Central memory CD8-positive, alpha-beta T cell (primary cell): ENCODE measurements at regions not wholly inside any gene's neighbourhood (a gene's known extent, or its start where the extent isn't known, plus 50 kb on each side); places are given as distances from the start of the nearest gene placed in this dataset.
A peak's percentile ranks its signal among the peaks of the same experiment; 100 is the strongest.

Experiments
- ATAC-seq: fragments of 150-1000 bp; cut with Tn5 transposase; replicated peaks from 2 replicates; pipeline ENCODE4 v1.10.0; 2022; ENCODE audit warnings: mild to moderate bottlenecking, moderate FRiP score, moderate number of reproducible peaks; ENCODE audit not compliant: poor library complexity, severe bottlenecking; ENCODE audit errors: extremely low read depth
- DNase-seq, 2 donors: peaks; one replicate each; pipeline ENCODE4 v3.0.0; 2021; ENCODE audit warnings: low spot score in 2 of 2
- H3K27ac Mint-ChIP-seq: one replicate; pipeline ENCODE4 v1.8.0; 2022; ENCODE audit warnings: low read depth, mild to moderate bottlenecking, moderate library complexity, mixed read lengths
- H3K27me3 Mint-ChIP-seq: one replicate; pipeline ENCODE4 v1.8.0; 2022; ENCODE audit warnings: mixed read lengths
- H3K36me3 Mint-ChIP-seq: one replicate; pipeline ENCODE4 v1.8.0; 2022; ENCODE audit warnings: mild to moderate bottlenecking, moderate library complexity, mixed read lengths; ENCODE audit not compliant: insufficient read depth
- H3K4me1 Mint-ChIP-seq: one replicate; pipeline ENCODE4 v1.8.0; 2022; ENCODE audit warnings: mixed read lengths
- H3K4me3 Mint-ChIP-seq: one replicate; pipeline ENCODE4 v1.8.0; 2022; ENCODE audit warnings: mild to moderate bottlenecking, moderate library complexity, mixed read lengths
- H3K9me3 Mint-ChIP-seq: one replicate; pipeline ENCODE4 v1.8.0; 2022; ENCODE audit warnings: mixed read lengths

DNA sequence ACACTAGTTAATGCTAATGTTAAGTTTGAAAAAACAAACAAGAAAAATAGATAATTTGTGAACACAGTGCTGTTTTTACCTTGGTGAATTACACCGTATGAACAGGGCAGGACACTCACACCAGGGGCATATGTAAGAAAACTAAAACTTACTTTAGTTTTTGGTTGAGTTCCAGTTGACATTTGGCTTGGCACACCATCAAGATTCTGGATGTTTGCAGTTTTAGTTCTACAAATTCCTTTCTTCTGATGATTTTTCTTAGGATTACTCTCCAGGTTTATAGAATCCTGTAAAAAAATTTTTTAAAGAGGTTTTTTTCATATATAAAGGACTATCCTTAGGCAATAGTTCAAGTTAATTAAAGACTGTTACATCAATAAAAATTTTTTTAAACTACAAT is 238.5 kb upstream of the STARD13 start:
- Mint-ChIP-seq H3K36me3 (no peaks in the 10 kb centered on the region), H3K4me3 (no peak overlapping the region), H3K4me1 (no peaks in the 10 kb centered on the region), H3K27me3 (peaks cover 6% of the 10 kb centered on the region), H3K9me3 (no peaks in the 10 kb centered on the region), H3K27ac (no peak overlapping the region)
- ATAC-seq (no peak), DNase-seq (no peak)

DNA sequence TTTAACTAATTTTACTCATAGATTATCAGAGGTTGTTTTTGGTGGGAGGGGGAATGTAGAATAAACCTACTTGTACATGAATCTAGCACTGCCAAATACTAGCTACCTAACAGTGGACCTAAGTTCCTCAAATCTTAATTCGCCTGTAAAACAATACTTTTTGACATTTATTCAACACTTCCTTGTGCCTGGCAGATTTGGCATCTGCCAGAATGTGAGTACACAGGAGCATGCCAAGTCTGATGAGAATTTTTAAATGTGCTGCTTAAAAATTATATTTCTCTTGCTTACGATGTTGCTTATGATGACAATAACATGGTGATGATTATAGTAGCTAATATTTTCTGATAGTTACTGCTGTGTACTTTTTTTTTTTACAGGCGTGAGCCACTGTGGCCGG is 240.2 kb upstream of the STARD13 start:
- no peak for ATAC-seq
- no peak overlapping the region for H3K4me3 Mint-ChIP-seq
- H3K27me3 Mint-ChIP-seq = peaks cover 18% of the 10 kb centered on the region
- H3K9me3 Mint-ChIP-seq = no peaks in the 10 kb centered on the region
- H3K27ac Mint-ChIP-seq = no peak overlapping the region
- no peak for DNase-seq
- H3K4me1 Mint-ChIP-seq = no peaks in the 10 kb centered on the region
- H3K36me3 Mint-ChIP-seq = no peaks in the 10 kb centered on the region

- ATAC-seq (peak; percentile 24), DNase-seq (no peak)
- H3K4me3 Mint-ChIP-seq = no peak overlapping the region
- no peaks in the 10 kb centered on the region for H3K36me3 Mint-ChIP-seq
- H3K27me3 Mint-ChIP-seq = peaks cover 18% of the 10 kb centered on the region
- H3K9me3 Mint-ChIP-seq = no peaks in the 10 kb centered on the region
- no peak overlapping the region for H3K27ac Mint-ChIP-seq
- H3K4me1 Mint-ChIP-seq = no peaks in the 10 kb centered on the region
Measured at GRCh38 chr13:33526718-33527117, 241.2 kb upstream of the STARD13 start.

GRCh38 chr13:33528896-33529295 is 243.3 kb upstream of the STARD13 start:
- DNase-seq = no peak
- no peak overlapping the region for H3K4me3 Mint-ChIP-seq
- no peak overlapping the region for H3K27ac Mint-ChIP-seq
- no peaks in the 10 kb centered on the region for H3K4me1 Mint-ChIP-seq
- ATAC-seq = no peak
- no peaks in the 10 kb centered on the region for H3K9me3 Mint-ChIP-seq
- peaks cover 18% of the 10 kb centered on the region for H3K27me3 Mint-ChIP-seq
- H3K36me3 Mint-ChIP-seq = no peaks in the 10 kb centered on the region

- Mint-ChIP-seq H3K27me3 (peaks cover 18% of the 10 kb centered on the region), H3K4me1 (no peaks in the 10 kb centered on the region), H3K36me3 (no peaks in the 10 kb centered on the region), H3K27ac (no peak overlapping the region), H3K4me3 (no peak overlapping the region), H3K9me3 (no peaks in the 10 kb centered on the region)
- ATAC-seq (no peak), DNase-seq (no peak)
Measured at GRCh38 chr13:33531484-33531883, 245.9 kb upstream of the STARD13 start.

DNA sequence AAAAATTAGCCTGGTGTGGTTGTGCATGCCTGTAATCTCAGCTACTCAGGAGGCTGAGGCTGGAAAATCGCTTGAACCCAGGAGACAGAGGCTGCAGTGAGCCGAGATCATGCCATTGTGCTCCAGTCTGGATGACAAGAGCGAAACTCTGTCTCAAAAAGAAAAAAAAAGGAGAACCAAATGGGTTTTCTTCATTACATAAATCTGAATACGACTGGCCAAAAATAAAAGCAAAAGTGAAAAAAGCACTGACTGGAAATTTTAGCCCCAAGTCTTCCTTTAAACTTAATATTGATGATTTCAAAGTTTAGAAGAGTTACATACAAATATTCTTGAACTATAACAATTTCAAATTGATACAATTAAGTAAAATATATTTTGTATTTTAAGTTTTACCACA is 249.5 kb upstream of the STARD13 start:
- Mint-ChIP-seq H3K36me3 (no peaks in the 10 kb centered on the region), H3K9me3 (no peaks in the 10 kb centered on the region), H3K27ac (no peak overlapping the region), H3K27me3 (peaks cover 2% of the 10 kb centered on the region), H3K4me1 (peaks cover 1% of the 10 kb centered on the region), H3K4me3 (no peak overlapping the region)
- DNase-seq = no peak
- no peak for ATAC-seq

- DNase-seq (no peak), ATAC-seq (no peak)
- Mint-ChIP-seq H3K4me1 (peaks cover 17% of the 10 kb centered on the region), H3K9me3 (peaks cover 10% of the 10 kb centered on the region), H3K4me3 (no peak overlapping the region), H3K27me3 (no peaks in the 10 kb centered on the region), H3K27ac (no peak overlapping the region), H3K36me3 (peaks cover 6% of the 10 kb centered on the region)
Measured at GRCh38 chr13:33536601-33537000, 251.0 kb upstream of the STARD13 start.

DNA sequence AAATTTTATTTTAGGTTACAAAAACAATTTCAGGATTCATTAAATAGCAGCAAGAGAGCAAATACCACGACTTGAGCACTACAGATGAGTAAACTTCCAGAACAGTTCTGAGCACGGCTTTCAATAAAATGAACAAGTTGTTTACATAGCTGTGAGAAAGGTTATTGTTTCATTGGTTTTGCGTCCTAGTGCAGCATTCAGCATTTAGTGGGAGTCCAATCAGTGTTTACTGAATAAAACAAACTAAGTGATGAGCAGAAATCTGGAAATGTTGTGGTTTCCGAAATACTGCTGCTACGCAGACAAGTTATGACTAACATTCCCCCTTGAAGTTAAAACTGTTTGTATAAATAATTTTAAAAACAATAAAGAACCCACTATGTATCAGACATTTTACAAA is 251.5 kb upstream of the STARD13 start:
- H3K4me1 Mint-ChIP-seq = peaks cover 18% of the 10 kb centered on the region
- DNase-seq = no peak
- no peaks in the 10 kb centered on the region for H3K27me3 Mint-ChIP-seq
- H3K27ac Mint-ChIP-seq = no peak overlapping the region
- ATAC-seq = no peak
- H3K36me3 Mint-ChIP-seq = peaks cover 9% of the 10 kb centered on the region
- no peak overlapping the region for H3K4me3 Mint-ChIP-seq
- H3K9me3 Mint-ChIP-seq = peaks cover 10% of the 10 kb centered on the region

- Mint-ChIP-seq H3K36me3 (peaks cover 13% of the 10 kb centered on the region), H3K9me3 (peaks cover 10% of the 10 kb centered on the region), H3K4me3 (no peak overlapping the region), H3K27me3 (no peaks in the 10 kb centered on the region), H3K4me1 (peaks cover 18% of the 10 kb centered on the region), H3K27ac (peak overlapping the region; percentile 64)
- DNase-seq (no peak), ATAC-seq (no peak)
Measured at GRCh38 chr13:33537676-33538075, 252.1 kb upstream of the STARD13 start.

DNA sequence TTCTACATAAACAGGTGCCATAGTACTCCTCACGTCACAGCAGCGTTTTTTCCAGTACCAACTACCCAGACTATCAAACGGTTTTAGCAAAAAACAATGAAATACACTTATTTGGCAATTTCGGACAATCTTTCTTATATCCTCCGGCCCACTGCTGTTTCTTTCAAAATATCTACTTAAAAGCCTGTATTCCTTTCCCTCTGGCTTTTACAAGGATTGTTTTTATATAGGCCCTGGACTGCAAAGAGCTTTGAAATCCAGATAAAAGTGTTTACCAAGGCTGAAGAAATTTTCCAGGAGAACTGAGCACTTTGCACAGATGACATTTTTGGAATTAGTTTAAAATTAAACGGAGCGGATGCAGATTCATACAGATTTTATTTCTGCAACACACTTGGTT is 255.9 kb upstream of the STARD13 start:
- H3K27ac Mint-ChIP-seq = peak overlapping the region; percentile 98
- H3K9me3 Mint-ChIP-seq = peaks cover 10% of the 10 kb centered on the region
- H3K36me3 Mint-ChIP-seq = peaks cover 15% of the 10 kb centered on the region
- peak overlapping the region; percentile 87 for H3K4me3 Mint-ChIP-seq
- DNase-seq (no peak), ATAC-seq (no peak)
- H3K4me1 Mint-ChIP-seq = peaks cover 35% of the 10 kb centered on the region
- H3K27me3 Mint-ChIP-seq = no peaks in the 10 kb centered on the region

- H3K27me3 Mint-ChIP-seq = no peaks in the 10 kb centered on the region
- DNase-seq = no peak
- H3K27ac Mint-ChIP-seq = peak overlapping the region; percentile 98
- ATAC-seq = peak; percentile 4
- peaks cover 35% of the 10 kb centered on the region for H3K4me1 Mint-ChIP-seq
- peaks cover 15% of the 10 kb centered on the region for H3K36me3 Mint-ChIP-seq
- H3K9me3 Mint-ChIP-seq = peaks cover 10% of the 10 kb centered on the region
- H3K4me3 Mint-ChIP-seq = peak overlapping the region; percentile 87
Measured at GRCh38 chr13:33541962-33542308, 256.4 kb upstream of the STARD13 start.

- H3K9me3 Mint-ChIP-seq = peaks cover 10% of the 10 kb centered on the region
- H3K4me3 Mint-ChIP-seq = peak overlapping the region; percentile 87
- ATAC-seq (peak; percentile 79), DNase-seq (peak; percentile 98)
- H3K4me1 Mint-ChIP-seq = peaks cover 35% of the 10 kb centered on the region
- peaks cover 15% of the 10 kb centered on the region for H3K36me3 Mint-ChIP-seq
- H3K27ac Mint-ChIP-seq = peak overlapping the region; percentile 98
- no peaks in the 10 kb centered on the region for H3K27me3 Mint-ChIP-seq
Measured at GRCh38 chr13:33542309-33543088, 256.9 kb upstream of the STARD13 start.

DNA sequence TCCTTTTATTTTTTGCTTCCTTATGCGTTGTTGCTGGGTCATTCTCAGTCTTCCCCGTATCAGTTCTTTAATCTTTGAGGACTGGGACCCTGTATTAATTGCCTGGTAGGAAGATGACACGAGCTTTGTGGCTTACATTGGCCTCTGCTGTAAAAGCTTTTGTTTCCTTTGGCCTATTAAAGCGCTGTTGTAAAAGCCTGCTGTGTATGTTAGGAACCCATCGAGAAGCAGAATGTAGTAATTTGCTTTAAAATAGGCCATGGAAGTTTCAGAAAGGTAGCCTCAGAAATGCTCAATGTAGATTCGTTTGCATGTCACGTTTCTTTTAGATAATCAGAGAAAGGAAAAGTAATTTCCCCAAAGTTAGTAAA is 257.5 kb upstream of the STARD13 start:
- ATAC-seq = peak; percentile 29
- H3K4me1 Mint-ChIP-seq = peaks cover 35% of the 10 kb centered on the region
- DNase-seq = no peak
- H3K4me3 Mint-ChIP-seq = peak overlapping the region; percentile 87
- H3K27ac Mint-ChIP-seq = peak overlapping the region; percentile 98
- H3K36me3 Mint-ChIP-seq = peaks cover 15% of the 10 kb centered on the region
- H3K9me3 Mint-ChIP-seq = peaks cover 10% of the 10 kb centered on the region
- no peaks in the 10 kb centered on the region for H3K27me3 Mint-ChIP-seq
